ENCODE measurements at regions not wholly inside any gene's neighbourhood (a gene's known extent, or its start where the extent isn't known, plus 50 kb on each side); places are given as distances from the start of the nearest gene placed in this dataset.

DNA sequence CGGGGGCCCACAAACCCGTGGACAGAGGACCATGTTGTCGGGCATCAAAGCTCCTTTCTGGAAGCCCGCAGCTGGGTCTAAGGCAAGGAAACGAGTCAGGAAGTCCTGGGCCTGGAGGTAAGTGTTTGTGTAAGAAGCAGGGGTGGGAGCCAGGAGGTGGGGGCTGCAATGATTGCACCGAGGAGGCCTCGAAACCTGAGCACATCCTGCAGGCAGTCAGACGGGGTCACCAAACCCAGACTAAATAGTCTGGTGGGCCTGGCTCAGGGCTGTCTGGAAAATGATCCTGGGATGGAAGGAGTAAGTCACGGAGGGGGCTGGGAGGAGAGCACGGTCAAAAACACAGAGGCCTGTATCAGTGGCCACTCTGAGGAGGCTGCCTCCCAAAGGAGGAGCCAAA lies 539.2 kb downstream of the MN1 start:
- DNase-seq = no peak
- WGBS, 2 donors = 61 to 65% methylated on average over 10 of the region's 10 CpGs

DNA sequence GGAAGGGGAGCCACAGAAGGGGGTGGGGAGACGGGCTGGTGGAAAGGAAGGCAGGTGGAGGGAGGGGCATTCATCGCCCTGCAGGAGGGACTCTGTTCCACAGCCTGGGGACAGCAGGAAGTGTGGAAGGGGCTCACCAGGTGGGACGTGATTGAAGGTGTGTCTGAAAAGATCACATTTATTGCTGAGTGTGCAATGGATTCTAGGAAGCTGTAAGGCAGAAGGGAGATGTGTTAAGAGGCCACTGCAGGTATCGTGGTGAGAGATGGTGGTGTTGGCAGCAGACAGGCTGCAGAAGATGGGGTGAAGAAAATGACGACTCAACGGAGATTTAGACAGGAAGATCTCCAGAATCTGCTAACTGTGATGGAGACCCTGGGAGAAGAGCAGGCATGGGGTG lies 537.4 kb downstream of the MN1 start:
- Histone ChIP-seq H3K27ac (ENCODE audit: low read depth in 1 of 2, low read length in 1 of 2) (no peak overlapping the region), H3K4me1 (ENCODE audit: control insufficient read depth in 5 of 5, insufficient read depth in 5 of 5, low read length in 5 of 5) (no peaks in the 10 kb centered on the region), H3K9ac (ENCODE audit: insufficient read depth in 1 of 2, low read length in 2 of 2) (no peak overlapping the region), H3K27me3 (ENCODE audit: control insufficient read depth in 3 of 3, insufficient read depth in 3 of 3, low read length in 2 of 3) (no peaks in the 10 kb centered on the region), H3K36me3 (ENCODE audit: control insufficient read depth in 4 of 4, insufficient read depth in 4 of 4, low read length in 4 of 4) (no peaks in the 10 kb centered on the region), H3K4me3 (no peak overlapping the region), H3K9me3 (ENCODE audit: control insufficient read depth in 4 of 4, insufficient read depth in 3 of 4, low read length in 3 of 4) (no peaks in the 10 kb centered on the region)
- ATAC-seq (ENCODE audit: insufficient read depth, low FRiP score) = no peak
- TF ChIP-seq, protein P1, sequence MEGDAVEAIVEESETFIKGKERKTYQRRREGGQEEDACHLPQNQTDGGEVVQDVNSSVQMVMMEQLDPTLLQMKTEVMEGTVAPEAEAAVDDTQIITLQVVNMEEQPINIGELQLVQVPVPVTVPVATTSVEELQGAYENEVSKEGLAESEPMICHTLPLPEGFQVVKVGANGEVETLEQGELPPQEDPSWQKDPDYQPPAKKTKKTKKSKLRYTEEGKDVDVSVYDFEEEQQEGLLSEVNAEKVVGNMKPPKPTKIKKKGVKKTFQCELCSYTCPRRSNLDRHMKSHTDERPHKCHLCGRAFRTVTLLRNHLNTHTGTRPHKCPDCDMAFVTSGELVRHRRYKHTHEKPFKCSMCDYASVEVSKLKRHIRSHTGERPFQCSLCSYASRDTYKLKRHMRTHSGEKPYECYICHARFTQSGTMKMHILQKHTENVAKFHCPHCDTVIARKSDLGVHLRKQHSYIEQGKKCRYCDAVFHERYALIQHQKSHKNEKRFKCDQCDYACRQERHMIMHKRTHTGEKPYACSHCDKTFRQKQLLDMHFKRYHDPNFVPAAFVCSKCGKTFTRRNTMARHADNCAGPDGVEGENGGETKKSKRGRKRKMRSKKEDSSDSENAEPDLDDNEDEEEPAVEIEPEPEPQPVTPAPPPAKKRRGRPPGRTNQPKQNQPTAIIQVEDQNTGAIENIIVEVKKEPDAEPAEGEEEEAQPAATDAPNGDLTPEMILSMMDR (IDR thresholded peaks at IDR 0.05; ENCODE audit: control extremely low read depth, extremely low read depth) = no peak
- DNase-seq = no peak
- WGBS, 2 donors = 63 to 73% methylated on average over 6 of the region's 6 CpGs

More for the DNA sequence above, 539.2 kb downstream of the MN1 start:
- no peaks in the 10 kb centered on the region for H3K36me3 ChIP-seq (ENCODE audit: control insufficient read depth in 4 of 4, insufficient read depth in 4 of 4, low read length in 4 of 4)
- no peak overlapping the region for H3K4me3 ChIP-seq
- H3K4me1 ChIP-seq (ENCODE audit: control insufficient read depth in 5 of 5, insufficient read depth in 5 of 5, low read length in 5 of 5) = peaks cover 0 to 1% (median 0%) of the 10 kb centered on the region in 5 donors
- no peaks in the 10 kb centered on the region for H3K9me3 ChIP-seq (ENCODE audit: control insufficient read depth in 4 of 4, insufficient read depth in 3 of 4, low read length in 3 of 4)
- ATAC-seq (ENCODE audit: insufficient read depth, low FRiP score) = no peak
- no peaks in the 10 kb centered on the region for H3K27me3 ChIP-seq (ENCODE audit: control insufficient read depth in 3 of 3, insufficient read depth in 3 of 3, low read length in 2 of 3)
- TF ChIP-seq, protein P1 (IDR thresholded peaks at IDR 0.05; ENCODE audit: control extremely low read depth, extremely low read depth) = no peak
- no peak overlapping the region for H3K27ac ChIP-seq (ENCODE audit: low read depth in 1 of 2, low read length in 1 of 2)
- H3K9ac ChIP-seq (ENCODE audit: insufficient read depth in 1 of 2, low read length in 2 of 2) = no peak overlapping the region

DNA sequence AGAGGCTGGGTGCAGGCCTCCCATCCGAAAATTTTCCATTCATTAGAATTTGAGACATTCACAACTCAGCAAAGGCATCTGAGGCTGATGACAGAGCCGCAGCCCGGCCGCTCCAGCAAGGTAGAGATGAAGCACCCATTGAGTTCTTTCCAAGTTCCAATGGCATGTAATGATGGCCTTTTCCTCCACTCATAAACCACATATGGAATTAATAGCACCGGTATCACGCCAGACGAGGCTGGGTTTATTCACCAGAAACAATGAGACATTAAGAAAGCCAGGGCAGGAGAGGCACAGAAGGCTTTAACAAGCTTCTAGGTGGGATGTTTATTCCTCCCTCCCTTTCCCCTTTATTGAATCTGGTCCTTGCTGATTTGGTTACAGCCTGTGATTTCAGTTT lies 534.4 kb downstream of the MN1 start:
- no peak overlapping the region for H3K9ac ChIP-seq (ENCODE audit: insufficient read depth in 1 of 2, low read length in 2 of 2)
- 93 to 94% methylated on average over 7 of the region's 7 CpGs for WGBS, 2 donors

More for the DNA sequence above, 534.4 kb downstream of the MN1 start:
- ATAC-seq (ENCODE audit: insufficient read depth, low FRiP score) (no peak), DNase-seq (no peak)
- TF ChIP-seq, protein P1 (IDR thresholded peaks at IDR 0.05; ENCODE audit: control extremely low read depth, extremely low read depth) = no peak
- no peaks in the 10 kb centered on the region for H3K4me1 ChIP-seq (ENCODE audit: control insufficient read depth in 5 of 5, insufficient read depth in 5 of 5, low read length in 5 of 5)
- H3K4me3 ChIP-seq = no peak overlapping the region
- H3K9me3 ChIP-seq (ENCODE audit: control insufficient read depth in 4 of 4, insufficient read depth in 3 of 4, low read length in 3 of 4) = no peaks in the 10 kb centered on the region
- no peak overlapping the region for H3K27ac ChIP-seq (ENCODE audit: low read depth in 1 of 2, low read length in 1 of 2)
- H3K27me3 ChIP-seq (ENCODE audit: control insufficient read depth in 3 of 3, insufficient read depth in 3 of 3, low read length in 2 of 3) = peaks cover 0 to 7% (median 5%) of the 10 kb centered on the region in 3 donors
- no peaks in the 10 kb centered on the region for H3K36me3 ChIP-seq (ENCODE audit: control insufficient read depth in 4 of 4, insufficient read depth in 4 of 4, low read length in 4 of 4)

Measured in lung (tissue), 11 donors.